ENCODE measurements at regions not wholly inside any gene's neighbourhood (a gene's known extent, or its start where the extent isn't known, plus 50 kb on each side); places are given as distances from the start of the nearest gene placed in this dataset.

- no peak for TF ChIP-seq POLR2AphosphoS5 (IDR thresholded peaks at IDR 0.05; ENCODE audit: low read depth, low read length)
- TF ChIP-seq, protein P1, sequence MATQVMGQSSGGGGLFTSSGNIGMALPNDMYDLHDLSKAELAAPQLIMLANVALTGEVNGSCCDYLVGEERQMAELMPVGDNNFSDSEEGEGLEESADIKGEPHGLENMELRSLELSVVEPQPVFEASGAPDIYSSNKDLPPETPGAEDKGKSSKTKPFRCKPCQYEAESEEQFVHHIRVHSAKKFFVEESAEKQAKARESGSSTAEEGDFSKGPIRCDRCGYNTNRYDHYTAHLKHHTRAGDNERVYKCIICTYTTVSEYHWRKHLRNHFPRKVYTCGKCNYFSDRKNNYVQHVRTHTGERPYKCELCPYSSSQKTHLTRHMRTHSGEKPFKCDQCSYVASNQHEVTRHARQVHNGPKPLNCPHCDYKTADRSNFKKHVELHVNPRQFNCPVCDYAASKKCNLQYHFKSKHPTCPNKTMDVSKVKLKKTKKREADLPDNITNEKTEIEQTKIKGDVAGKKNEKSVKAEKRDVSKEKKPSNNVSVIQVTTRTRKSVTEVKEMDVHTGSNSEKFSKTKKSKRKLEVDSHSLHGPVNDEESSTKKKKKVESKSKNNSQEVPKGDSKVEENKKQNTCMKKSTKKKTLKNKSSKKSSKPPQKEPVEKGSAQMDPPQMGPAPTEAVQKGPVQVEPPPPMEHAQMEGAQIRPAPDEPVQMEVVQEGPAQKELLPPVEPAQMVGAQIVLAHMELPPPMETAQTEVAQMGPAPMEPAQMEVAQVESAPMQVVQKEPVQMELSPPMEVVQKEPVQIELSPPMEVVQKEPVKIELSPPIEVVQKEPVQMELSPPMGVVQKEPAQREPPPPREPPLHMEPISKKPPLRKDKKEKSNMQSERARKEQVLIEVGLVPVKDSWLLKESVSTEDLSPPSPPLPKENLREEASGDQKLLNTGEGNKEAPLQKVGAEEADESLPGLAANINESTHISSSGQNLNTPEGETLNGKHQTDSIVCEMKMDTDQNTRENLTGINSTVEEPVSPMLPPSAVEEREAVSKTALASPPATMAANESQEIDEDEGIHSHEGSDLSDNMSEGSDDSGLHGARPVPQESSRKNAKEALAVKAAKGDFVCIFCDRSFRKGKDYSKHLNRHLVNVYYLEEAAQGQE (IDR thresholded peaks at IDR 0.05; ENCODE audit: low read depth, low read length), result no peak
- no peak for TF ChIP-seq CTCF (IDR thresholded peaks at IDR 0.05)
- no peak for TF ChIP-seq TAF1 (IDR thresholded peaks at IDR 0.05; ENCODE audit: borderline replicate concordance, low read depth, low read length)
- no peak for TF ChIP-seq NFIC (IDR thresholded peaks at IDR 0.05; ENCODE audit: borderline replicate concordance)
- no peak for TF ChIP-seq SIN3A (IDR thresholded peaks at IDR 0.05; ENCODE audit: borderline replicate concordance, low read depth, low read length)
- TF ChIP-seq SMC3 (IDR thresholded peaks at IDR 0.05; ENCODE audit: low read depth, low read length), result no peak
- no peak for TF ChIP-seq RFX5 (IDR thresholded peaks at IDR 0.05; ENCODE audit: low read length)
- TF ChIP-seq JUND (IDR thresholded peaks at IDR 0.05), result no peak
- no peak for TF ChIP-seq TCF12 (IDR thresholded peaks at IDR 0.05)
- no peak for TF ChIP-seq CHD2 (IDR thresholded peaks at IDR 0.05; ENCODE audit: low read length, partially characterized antibody)
- no peak for TF ChIP-seq EP300 (IDR thresholded peaks at IDR 0.05; ENCODE audit: borderline replicate concordance in 1 of 2, low read depth in 1 of 2, low read length in 1 of 2)
These were observed 1412.4 kb upstream of the PCDH7 start for GRCh38 chr4:29307755-29308154.

All from SK-N-SH (cell line).